ENCODE measurements at regions not wholly inside any gene's neighbourhood (a gene's known extent, or its start where the extent isn't known, plus 50 kb on each side); places are given as distances from the start of the nearest gene placed in this dataset.

DNA sequence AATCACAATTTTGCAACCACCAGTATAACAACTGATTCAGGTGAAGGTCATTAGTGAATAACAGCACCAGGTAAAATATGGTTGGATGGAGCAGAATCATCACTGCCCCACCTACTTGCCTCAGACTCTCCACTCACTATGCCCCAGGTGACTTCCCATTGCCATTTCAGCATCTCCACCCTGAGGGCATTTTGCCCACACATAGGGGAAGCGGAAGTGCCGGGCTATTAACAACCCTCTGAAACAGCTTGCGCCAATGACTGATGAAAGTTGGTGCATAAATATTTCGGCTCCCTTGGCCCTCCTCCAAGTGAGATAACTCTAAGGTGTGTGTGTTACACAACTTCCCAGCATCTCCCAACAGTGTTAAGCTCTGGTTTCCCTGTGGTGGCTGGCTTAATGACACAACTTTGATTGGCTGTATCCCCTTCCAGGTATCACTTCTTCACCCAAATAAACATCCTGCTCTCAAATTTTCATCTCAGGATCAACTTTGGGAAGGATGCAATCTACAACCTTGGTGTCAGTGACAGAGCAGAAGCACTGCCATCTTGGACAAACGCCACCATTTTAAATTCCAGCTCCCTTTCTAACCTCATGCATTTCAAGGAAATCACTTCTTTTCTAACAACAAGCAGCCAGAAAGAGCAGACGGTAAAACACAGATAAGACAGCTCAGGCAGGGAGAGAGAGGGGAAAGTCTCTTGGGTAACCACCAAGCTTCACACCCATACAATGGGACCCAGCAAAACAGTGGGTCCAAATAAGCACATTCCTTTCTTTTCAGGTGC is 73.6 kb upstream of the PPP2R5C start:
- FAIRE-seq: no peak

DNA sequence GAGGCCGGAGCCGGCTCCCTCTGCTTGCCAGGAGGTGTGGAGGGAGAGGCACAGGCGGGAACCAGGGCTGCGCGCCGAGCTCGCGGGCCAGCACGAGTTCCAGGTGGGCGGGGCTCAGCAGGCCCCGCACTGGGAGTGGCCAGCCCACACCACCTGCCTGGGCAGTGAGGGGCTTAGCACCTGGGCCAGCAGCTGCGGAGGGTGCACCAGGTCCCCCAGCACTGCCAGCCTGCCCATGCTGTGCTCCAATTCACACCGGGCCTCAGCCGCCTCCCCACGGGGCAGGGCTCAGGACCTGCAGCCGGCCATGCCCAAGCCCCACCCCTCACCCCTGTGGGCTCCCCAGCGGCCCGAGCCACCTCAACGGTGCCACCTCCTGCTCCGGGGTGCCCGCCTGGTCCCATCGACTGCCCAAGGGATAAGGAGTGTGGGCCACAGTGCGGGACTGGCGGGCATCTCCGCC is 72.4 kb upstream of the PPP2R5C start:
- no peak overlapping the region for H2AFZ ChIP-seq (ENCODE audit: control insufficient read depth, low read depth, low read length)
- no peaks in the 10 kb centered on the region for H3K36me3 ChIP-seq (ENCODE audit: control insufficient read depth in 2 of 2, insufficient read depth in 2 of 2, low read length in 1 of 2)
- no peak overlapping the region for H3K27ac ChIP-seq (ENCODE audit: control insufficient read depth, insufficient read depth)
- in situ Hi-C loops (cut with MboI) (no loop called here), intact Hi-C loops (cut with micrococcal nuclease; ENCODE audit: unreplicated experiment) (no loop called here)
- FAIRE-seq (no peak), ATAC-seq (no peak), DNase-seq (ENCODE audit: low read depth, low spot score) (no peak)
- SMC1A ChIA-PET (ENCODE audit: uncharacterized antibody, unreplicated experiment): no interaction called here
- H3K9ac ChIP-seq (ENCODE audit: control insufficient read depth, insufficient read depth, low read length): no peak overlapping the region
- BruUV-seq (replicated peaks): no TSS peak
- 62% methylated on average over 20 of the region's 25 CpGs for WGBS (ENCODE audit: insufficient coverage, insufficient replicate concordance, low lambda C conversion rate, missing lambda C conversion rate)
- POLR2A ChIA-PET: interaction anchor here (0.6 kb wide), 1 partner anchor 713 kb away, joined by 4 read pairs; no protein-coding TSS in a partner anchor
- no peak overlapping the region for H3K4me3 ChIP-seq
- no peaks in the 10 kb centered on the region for H3K4me1 ChIP-seq (ENCODE audit: control insufficient read depth, insufficient read depth, low read length)
- RAD21 ChIA-PET (ENCODE audit: unreplicated experiment): no interaction called here
- H3K27me3 ChIP-seq (replicated peaks in 1 of 2; ENCODE audit: control insufficient read depth in 2 of 2, insufficient read depth in 2 of 2, low read length in 1 of 2): no peaks in the 10 kb centered on the region
- no peaks in the 10 kb centered on the region for H3K9me3 ChIP-seq (replicated peaks; ENCODE audit: control insufficient read depth, insufficient read depth, low read length)
- TF ChIP-seq SRF (IDR thresholded peaks at IDR 0.05; ENCODE audit: low read depth in 2 of 2, low read length in 2 of 2) (no peak), POLR2AphosphoS5 (IDR thresholded peaks at IDR 0.05; ENCODE audit: low read length) (no peak), ZNF274 (IDR thresholded peaks at IDR 0.05; ENCODE audit: insufficient read depth, insufficient read length) (no peak), HDGF (IDR thresholded peaks at IDR 0.05) (no peak), RFX5 (IDR thresholded peaks at IDR 0.05; ENCODE audit: low read depth, low read length) (no peak), NR2F1 (conservative IDR thresholded peaks at IDR 0.05) (no peak), ATF7 (IDR thresholded peaks at IDR 0.05; ENCODE audit: low read depth) (no peak)
- TF ChIP-seq, protein P1, sequence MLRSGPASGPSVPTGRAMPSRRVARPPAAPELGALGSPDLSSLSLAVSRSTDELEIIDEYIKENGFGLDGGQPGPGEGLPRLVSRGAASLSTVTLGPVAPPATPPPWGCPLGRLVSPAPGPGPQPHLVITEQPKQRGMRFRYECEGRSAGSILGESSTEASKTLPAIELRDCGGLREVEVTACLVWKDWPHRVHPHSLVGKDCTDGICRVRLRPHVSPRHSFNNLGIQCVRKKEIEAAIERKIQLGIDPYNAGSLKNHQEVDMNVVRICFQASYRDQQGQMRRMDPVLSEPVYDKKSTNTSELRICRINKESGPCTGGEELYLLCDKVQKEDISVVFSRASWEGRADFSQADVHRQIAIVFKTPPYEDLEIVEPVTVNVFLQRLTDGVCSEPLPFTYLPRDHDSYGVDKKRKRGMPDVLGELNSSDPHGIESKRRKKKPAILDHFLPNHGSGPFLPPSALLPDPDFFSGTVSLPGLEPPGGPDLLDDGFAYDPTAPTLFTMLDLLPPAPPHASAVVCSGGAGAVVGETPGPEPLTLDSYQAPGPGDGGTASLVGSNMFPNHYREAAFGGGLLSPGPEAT (IDR thresholded peaks at IDR 0.05; ENCODE audit: low read depth): no peak
- H3K4me2 ChIP-seq (ENCODE audit: control insufficient read depth, insufficient read depth): no peak overlapping the region
- CTCF ChIA-PET: no interaction called here
- no peaks in the 10 kb centered on the region for H4K20me1 ChIP-seq (ENCODE audit: control insufficient read depth, insufficient read depth)
- no peaks in the 10 kb centered on the region for H3K79me2 ChIP-seq (ENCODE audit: control insufficient read depth, insufficient read depth, low read length)

More for the DNA sequence above, 73.6 kb upstream of the PPP2R5C start:
- in situ Hi-C loops (cut with MboI): no loop called here
- intact Hi-C loops (cut with micrococcal nuclease; ENCODE audit: unreplicated experiment): no loop called here
- Histone ChIP-seq H3K27ac (ENCODE audit: control insufficient read depth, insufficient read depth) (no peak overlapping the region), H3K79me2 (ENCODE audit: control insufficient read depth, insufficient read depth, low read length) (no peaks in the 10 kb centered on the region), H2AFZ (ENCODE audit: control insufficient read depth, low read depth, low read length) (no peak overlapping the region), H3K36me3 (ENCODE audit: control insufficient read depth in 2 of 2, insufficient read depth in 2 of 2, low read length in 1 of 2) (no peaks in the 10 kb centered on the region), H3K4me1 (ENCODE audit: control insufficient read depth, insufficient read depth, low read length) (no peaks in the 10 kb centered on the region), H3K4me3 (no peak overlapping the region), H3K9me3 (replicated peaks; ENCODE audit: control insufficient read depth, insufficient read depth, low read length) (no peaks in the 10 kb centered on the region), H4K20me1 (ENCODE audit: control insufficient read depth, insufficient read depth) (no peaks in the 10 kb centered on the region), H3K9ac (ENCODE audit: control insufficient read depth, insufficient read depth, low read length) (no peak overlapping the region), H3K27me3 (replicated peaks in 1 of 2; ENCODE audit: control insufficient read depth in 2 of 2, insufficient read depth in 2 of 2, low read length in 1 of 2) (no peaks in the 10 kb centered on the region), H3K4me2 (ENCODE audit: control insufficient read depth, insufficient read depth) (no peak overlapping the region)
- DNase-seq (ENCODE audit: low read depth, low spot score) (no peak), ATAC-seq (no peak)
- ChIA-PET POLR2A (no interaction called here), RAD21 (ENCODE audit: unreplicated experiment) (no interaction called here), SMC1A (ENCODE audit: uncharacterized antibody, unreplicated experiment) (interaction anchor here (0.9 kb wide), 1 partner anchor 11 kb away, joined by 3 read pairs; no protein-coding TSS in a partner anchor), CTCF (interaction anchor here (1.0 to 1.8 kb wide), 2 partner anchors 12 to 19 kb away, joined by 3 to 5 read pairs; no protein-coding TSS in a partner anchor)
- no TSS peak for BruUV-seq (replicated peaks)
- no peak for TF ChIP-seq SMC3 (IDR thresholded peaks at IDR 0.05; ENCODE audit: borderline replicate concordance, low read length)
- TF ChIP-seq, protein P2, sequence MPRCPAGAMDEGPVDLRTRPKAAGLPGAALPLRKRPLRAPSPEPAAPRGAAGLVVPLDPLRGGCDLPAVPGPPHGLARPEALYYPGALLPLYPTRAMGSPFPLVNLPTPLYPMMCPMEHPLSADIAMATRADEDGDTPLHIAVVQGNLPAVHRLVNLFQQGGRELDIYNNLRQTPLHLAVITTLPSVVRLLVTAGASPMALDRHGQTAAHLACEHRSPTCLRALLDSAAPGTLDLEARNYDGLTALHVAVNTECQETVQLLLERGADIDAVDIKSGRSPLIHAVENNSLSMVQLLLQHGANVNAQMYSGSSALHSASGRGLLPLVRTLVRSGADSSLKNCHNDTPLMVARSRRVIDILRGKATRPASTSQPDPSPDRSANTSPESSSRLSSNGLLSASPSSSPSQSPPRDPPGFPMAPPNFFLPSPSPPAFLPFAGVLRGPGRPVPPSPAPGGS (IDR thresholded peaks at IDR 0.05; ENCODE audit: borderline replicate concordance, insufficient read depth, low read depth, low read length, poor library complexity, severe bottlenecking): no peak
- 52% methylated on average over 6 of the region's 6 CpGs for WGBS (ENCODE audit: insufficient coverage, insufficient replicate concordance, low lambda C conversion rate, missing lambda C conversion rate)

Data from GM12878 (cell line).